Liver (tissue), 3 donors: ENCODE measurements at regions not wholly inside any gene's neighbourhood (a gene's known extent, or its start where the extent isn't known, plus 50 kb on each side); places are given as distances from the start of the nearest gene placed in this dataset.

Experiments used
- CTCF ChIP-seq: fragments of 150-350 bp; IDR thresholded peaks from 2 replicates; pipeline ENCODE4 v1.5.1; 2017; ENCODE audit warnings: improper control_type of control experiment, low read depth, low read length; ENCODE audit not compliant: missing input control
- MAX ChIP-seq: IDR thresholded peaks from 2 replicates; pipeline ENCODE4 v1.6.1; 2016; ENCODE audit warnings: antibody characterized with exemption
- RAD21 ChIP-seq, 2 donors: IDR thresholded peaks; 2 replicates each; pipeline ENCODE4 v1.6.1; 2016; ENCODE audit warnings: antibody characterized with exemption in 2 of 2, mild to moderate bottlenecking in 2 of 2
- REST ChIP-seq: IDR thresholded peaks from 2 replicates; pipeline ENCODE4 v1.6.1; 2016; ENCODE audit warnings: antibody characterized with exemption, mild to moderate bottlenecking
- TAF1 ChIP-seq: conservative IDR thresholded peaks from 2 replicates; pipeline ENCODE4 v1.6.1; 2016; ENCODE audit warnings: antibody characterized with exemption, mild to moderate bottlenecking
- YY1 ChIP-seq: IDR thresholded peaks from 2 replicates; pipeline ENCODE4 v1.6.1; 2016; ENCODE audit warnings: antibody characterized with exemption, mild to moderate bottlenecking
- donor health status: healthy.
- donor health status: healthy.

- no peak for TF ChIP-seq RAD21 (IDR thresholded peaks at IDR 0.05)
- TF ChIP-seq CTCF = no peak
- no peak for TF ChIP-seq MAX
- no peak for TF ChIP-seq REST
- TF ChIP-seq TAF1 = no peak
- TF ChIP-seq YY1 = no peak
These were observed 113.6 kb upstream of the CLINT1 start for GRCh38 chr5:157972579-157972978.
